ENCODE measurements at regions not wholly inside any gene's neighbourhood (a gene's known extent, or its start where the extent isn't known, plus 50 kb on each side); places are given as distances from the start of the nearest gene placed in this dataset.

GRCh38 chr5:53405396-53405795, 75.0 kb upstream of the FST start:
- no peak for TF ChIP-seq CTCF (conservative IDR thresholded peaks at IDR 0.05; ENCODE audit: low read depth, low read length)
- TF ChIP-seq EZH2 (IDR thresholded peaks at IDR 0.05; ENCODE audit: borderline replicate concordance, low read depth, low read length, poor library complexity, severe bottlenecking), result no peak
